GM12878 (cell line): ENCODE measurements at regions not wholly inside any gene's neighbourhood (a gene's known extent, or its start where the extent isn't known, plus 50 kb on each side); places are given as distances from the start of the nearest gene placed in this dataset.

Experiments
- CREB1 ChIP-seq: IDR thresholded peaks from 2 replicates; pipeline ENCODE4 v1.6.1; 2012; ENCODE audit warnings: low read depth, mild to moderate bottlenecking, inconsistent platforms
- CTCF ChIP-seq, 3 experiments: IDR thresholded peaks in 2 of 3; conservative IDR thresholded peaks in 1 of 3; 2 replicates each; pipeline ENCODE4 v1.5.1; 2011; ENCODE audit warnings: low read depth in 3 of 3, low read length in 3 of 3, mild to moderate bottlenecking in 3 of 3, control low read depth in 2 of 3, moderate library complexity in 2 of 3, inconsistent platforms in 1 of 3, mixed read lengths in 1 of 3; ENCODE audit not compliant: control insufficient read depth in 2 of 3, insufficient read depth in 1 of 3; ENCODE audit errors: extremely low read depth in 1 of 3
- ESRRA ChIP-seq: IDR thresholded peaks from 2 replicates; pipeline ENCODE4 v1.6.1; 2012; ENCODE audit warnings: mild to moderate bottlenecking, low read length, improper control_type of control experiment
- EZH2 ChIP-seq: IDR thresholded peaks from 2 replicates; pipeline ENCODE4 v1.6.1; 2012; ENCODE audit warnings: low read depth, mild to moderate bottlenecking, control low read depth, inconsistent platforms, low read length, borderline replicate concordance; ENCODE audit not compliant: control insufficient read depth
- GATAD2B ChIP-seq: fragments of 450-650 bp; conservative IDR thresholded peaks from 2 replicates; pipeline ENCODE4 v1.6.1; 2017; ENCODE audit warnings: low read depth, mild to moderate bottlenecking, moderate library complexity
- NBN ChIP-seq: fragments of 450-650 bp; IDR thresholded peaks from 2 replicates; pipeline ENCODE4 v1.6.1; 2016
- PBX3 ChIP-seq: IDR thresholded peaks from 2 replicates; pipeline ENCODE4 v1.6.1; 2011; ENCODE audit warnings: mild to moderate bottlenecking, low read depth, low read length, moderate library complexity; ENCODE audit not compliant: insufficient replicate concordance
- PKNOX1 ChIP-seq: fragments of 450-650 bp; IDR thresholded peaks from 2 replicates; pipeline ENCODE4 v1.6.1; 2016; ENCODE audit warnings: mild to moderate bottlenecking
- POLR2A ChIP-seq: IDR thresholded peaks from 2 replicates; pipeline ENCODE4 v1.6.1; 2011; ENCODE audit warnings: low read depth, mild to moderate bottlenecking, low read length
- RCOR1 ChIP-seq: conservative IDR thresholded peaks from 2 replicates; pipeline ENCODE4 v1.6.1; 2012; ENCODE audit warnings: low read depth, low read length, improper control_type of control experiment
- STAT3 ChIP-seq: IDR thresholded peaks from 2 replicates; pipeline ENCODE4 v1.6.1; 2011; ENCODE audit warnings: low read depth, low read length, improper control_type of control experiment
- TCF7 ChIP-seq: IDR thresholded peaks from 2 replicates; pipeline ENCODE4 v1.6.1; 2014; ENCODE audit warnings: antibody characterized with exemption, borderline replicate concordance

DNA sequence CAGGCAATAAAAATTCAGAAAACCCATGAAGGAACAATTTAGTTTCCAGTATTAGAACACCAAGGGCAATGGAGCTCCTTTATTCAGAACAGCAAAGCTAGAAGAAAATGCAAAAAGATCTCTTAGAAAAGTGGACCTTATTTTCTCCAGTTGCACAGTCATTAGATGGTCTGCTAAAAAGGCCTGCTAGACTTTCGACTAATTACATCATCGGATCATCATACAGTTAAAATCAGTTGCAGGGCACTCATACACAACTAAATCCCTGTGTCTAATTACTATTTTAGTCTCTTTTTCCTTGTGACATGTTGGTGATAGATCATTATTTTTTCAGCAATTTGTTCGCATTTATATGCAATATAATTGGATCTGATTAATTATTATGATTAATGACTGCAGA is 425.3 kb downstream of the NR4A2 start:
- TF ChIP-seq CTCF (IDR thresholded peaks at IDR 0.05 in 2 of 3, conservative IDR thresholded peaks at IDR 0.05 in 1 of 3; ENCODE audit: control insufficient read depth in 2 of 3, extremely low read depth in 1 of 3, insufficient read depth in 1 of 3, low read depth in 3 of 3, low read length in 3 of 3) (no peak), TCF7 (no peak), EZH2 (no peak), NBN (no peak), POLR2A (no peak), STAT3 (no peak), ESRRA (no peak), RCOR1 (no peak), PKNOX1 (no peak), GATAD2B (no peak), CREB1 (no peak), PBX3 (no peak)
